ENCODE measurements at regions not wholly inside any gene's neighbourhood (a gene's known extent, or its start where the extent isn't known, plus 50 kb on each side); places are given as distances from the start of the nearest gene placed in this dataset.
"Not testable (repeated sequence)": the region's sequence is repeated elsewhere in the genome, so short reads cannot be mapped to it uniquely, and the experiment has no call there.

- DNase-seq (ENCODE audit: low spot score): no peak
These were observed 103.3 kb downstream of the TMEM144 start for GRCh38 chr4:158313566-158313965.

- peak; percentile 57 for DNase-seq (ENCODE audit: low spot score)
These were observed 104.6 kb downstream of the TMEM144 start for GRCh38 chr4:158314756-158315487.

- DNase-seq (ENCODE audit: low spot score): peak; percentile 30
These were observed 105.4 kb downstream of the TMEM144 start for GRCh38 chr4:158315706-158316105.

- no peak for DNase-seq (ENCODE audit: low spot score)
These were observed 106.0 kb downstream of the TMEM144 start for GRCh38 chr4:158316264-158316663.

- no peak for DNase-seq (ENCODE audit: low spot score)
These were observed 109.6 kb downstream of the TMEM144 start for GRCh38 chr4:158319880-158320279.

GRCh38 chr4:158322109-158322508 lies 111.8 kb downstream of the TMEM144 start:
- DNase-seq (ENCODE audit: low spot score): no peak

- DNase-seq (ENCODE audit: low spot score): no peak
These were observed 117.2 kb downstream of the TMEM144 start for GRCh38 chr4:158327525-158327924.

DNA sequence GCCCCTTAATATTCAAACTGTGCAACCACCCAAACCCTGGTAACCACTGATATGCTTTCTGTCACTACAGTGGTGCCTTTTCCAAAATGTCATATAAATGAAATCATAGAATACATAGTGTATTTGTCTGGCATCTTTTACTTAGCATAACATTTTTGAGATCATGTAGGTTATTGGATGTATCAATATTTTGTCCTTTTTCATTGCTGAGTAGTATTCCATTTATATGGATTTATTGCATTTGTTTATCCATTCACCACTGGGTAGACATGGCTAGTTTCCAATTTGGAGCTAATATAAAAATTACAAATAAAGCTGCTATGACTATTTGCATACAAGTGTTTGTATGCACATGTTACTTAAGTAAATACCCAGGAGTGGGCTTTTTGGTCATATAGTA lies 121.6 kb downstream of the TMEM144 start:
- no peak for DNase-seq (ENCODE audit: low spot score)

DNA sequence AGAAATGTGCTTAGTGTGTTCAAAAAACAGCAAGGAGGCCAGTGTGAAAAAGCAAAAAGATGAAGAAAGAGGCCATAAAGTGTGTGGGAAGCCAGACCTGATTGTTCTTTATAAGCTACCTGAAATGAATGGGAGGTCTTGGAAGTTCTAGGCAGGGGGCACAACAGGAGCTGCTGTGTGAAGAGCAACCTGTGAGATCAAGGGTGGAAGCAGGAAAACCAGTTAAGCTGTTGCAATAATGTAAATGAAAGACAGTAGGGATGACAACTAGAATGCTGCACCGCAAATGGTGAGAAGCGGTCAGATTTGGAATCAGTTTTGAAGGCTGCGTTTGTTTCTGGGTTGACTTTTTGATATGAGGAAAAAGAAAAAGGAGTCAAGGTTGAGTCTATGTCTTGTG lies 123.5 kb downstream of the TMEM144 start:
- no peak for DNase-seq (ENCODE audit: low spot score)

DNA sequence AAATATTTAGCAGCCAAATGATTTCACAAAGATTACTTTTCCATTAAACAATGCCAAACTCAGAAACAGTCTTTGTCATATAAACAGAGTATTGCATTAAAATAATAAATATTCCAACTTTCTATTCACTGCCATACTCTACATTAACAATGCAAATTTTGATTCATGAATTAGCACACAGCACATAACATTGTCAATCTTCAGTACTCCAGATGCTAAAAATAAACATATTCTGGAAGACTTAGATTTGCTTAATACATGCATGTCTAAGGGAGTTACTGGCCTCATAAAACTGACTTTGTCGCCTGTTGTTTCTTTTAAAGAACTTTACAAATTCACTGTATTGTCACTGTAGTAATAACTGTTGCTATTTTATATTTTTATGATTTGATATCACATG lies 131.6 kb downstream of the TMEM144 start:
- DNase-seq (ENCODE audit: low spot score): no peak

DNA sequence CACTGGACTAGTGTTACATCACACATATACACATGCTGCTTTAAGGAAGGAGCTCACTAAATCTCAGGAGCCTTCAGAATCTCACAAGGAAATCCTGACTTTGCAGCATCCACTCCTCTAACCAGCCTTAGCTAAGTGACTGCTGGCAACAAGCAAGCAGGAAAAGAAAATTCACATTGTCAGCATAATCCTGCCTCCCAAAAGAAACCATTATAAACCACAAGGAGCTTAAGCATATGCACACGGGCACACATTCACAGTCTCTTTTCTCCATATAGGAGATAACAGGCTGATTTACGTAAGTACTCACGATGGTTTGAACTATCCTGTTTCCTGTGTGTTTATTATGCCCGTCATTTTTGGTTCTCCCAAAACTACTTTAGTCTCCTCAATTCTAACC lies 136.3 kb downstream of the TMEM144 start:
- DNase-seq (ENCODE audit: low spot score): no peak

GRCh38 chr4:158347556-158347955 lies 137.3 kb downstream of the TMEM144 start:
- no peak for DNase-seq (ENCODE audit: low spot score)

DNA sequence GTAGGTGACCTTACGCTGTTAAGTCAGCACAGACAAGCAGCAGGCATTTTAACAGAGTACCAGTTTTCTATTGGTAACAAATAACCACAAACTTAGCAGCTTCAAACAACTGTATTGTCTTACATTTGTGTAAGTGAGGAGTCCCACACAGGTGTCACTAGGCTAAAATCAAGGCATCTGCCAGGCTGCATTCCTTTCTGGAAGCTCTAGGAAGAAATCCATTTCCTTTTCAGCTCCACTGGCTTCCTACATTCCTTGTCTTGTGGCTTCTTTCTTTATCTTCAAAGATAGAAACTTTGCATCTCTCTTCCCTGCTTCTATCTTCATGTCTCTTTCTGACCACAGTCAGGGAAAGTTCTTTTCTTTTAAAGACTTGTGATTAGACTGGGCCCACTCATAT lies 139.9 kb downstream of the TMEM144 start:
- DNase-seq (ENCODE audit: low spot score): no peak

GRCh38 chr4:158353541-158354304 lies 143.4 kb downstream of the TMEM144 start:
- no peak for DNase-seq (ENCODE audit: low spot score)

- no peak for DNase-seq (ENCODE audit: low spot score)
These were observed 146.0 kb downstream of the TMEM144 start for GRCh38 chr4:158356301-158356700.

GRCh38 chr4:158367932-158368441 lies 153.7 kb upstream of the RXFP1 start:
- DNase-seq (ENCODE audit: low spot score): not testable (repeated sequence)

DNA sequence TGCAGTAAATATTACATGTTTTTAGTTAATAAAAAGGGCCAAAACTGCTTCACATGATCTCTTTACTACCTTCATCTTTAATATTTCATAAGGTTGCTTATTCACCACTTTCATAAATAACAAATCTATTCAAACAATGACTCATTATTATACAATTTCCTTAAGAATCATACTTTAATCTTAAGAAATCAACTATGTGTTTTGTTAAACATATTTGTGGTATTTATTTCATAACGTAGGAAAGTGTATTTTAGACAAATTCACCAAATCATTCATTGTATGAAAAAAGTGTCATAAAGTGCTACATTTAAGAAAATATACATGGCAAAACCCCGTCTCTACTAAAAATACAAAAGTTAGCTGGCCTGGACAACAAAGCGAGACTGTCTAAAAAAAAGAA lies 150.5 kb upstream of the RXFP1 start:
- peak; percentile 7 for DNase-seq (ENCODE audit: low spot score)

GRCh38 chr4:158374318-158374717 lies 147.4 kb upstream of the RXFP1 start:
- DNase-seq (ENCODE audit: low spot score): no peak

GRCh38 chr4:158376106-158376840 lies 145.4 kb upstream of the RXFP1 start:
- DNase-seq (ENCODE audit: low spot score): no peak

GRCh38 chr4:158384414-158384813 lies 137.3 kb upstream of the RXFP1 start:
- DNase-seq (ENCODE audit: low spot score): no peak

GRCh38 chr4:158395343-158395742 lies 126.3 kb upstream of the RXFP1 start:
- DNase-seq (ENCODE audit: low spot score): no peak

DNA sequence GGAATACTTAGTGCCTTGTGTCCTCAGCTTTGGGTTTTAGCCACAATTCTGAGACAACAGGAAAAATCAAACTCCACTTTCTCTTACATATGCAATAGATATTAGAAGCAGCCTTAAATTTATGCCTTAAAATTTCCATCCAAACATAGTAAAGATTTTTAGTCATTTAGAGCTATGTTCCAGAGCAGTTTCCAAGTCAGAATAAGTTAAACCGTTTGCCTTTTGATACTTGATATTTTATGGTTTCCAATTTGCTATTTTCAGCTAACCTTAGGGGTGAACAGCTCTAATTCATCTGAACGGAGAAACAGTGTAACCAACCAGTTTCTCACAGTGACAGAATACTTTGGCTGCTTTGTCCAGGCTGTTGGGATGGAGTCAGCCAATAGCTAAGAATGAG lies 125.8 kb upstream of the RXFP1 start:
- no peak for DNase-seq (ENCODE audit: low spot score)

DNA sequence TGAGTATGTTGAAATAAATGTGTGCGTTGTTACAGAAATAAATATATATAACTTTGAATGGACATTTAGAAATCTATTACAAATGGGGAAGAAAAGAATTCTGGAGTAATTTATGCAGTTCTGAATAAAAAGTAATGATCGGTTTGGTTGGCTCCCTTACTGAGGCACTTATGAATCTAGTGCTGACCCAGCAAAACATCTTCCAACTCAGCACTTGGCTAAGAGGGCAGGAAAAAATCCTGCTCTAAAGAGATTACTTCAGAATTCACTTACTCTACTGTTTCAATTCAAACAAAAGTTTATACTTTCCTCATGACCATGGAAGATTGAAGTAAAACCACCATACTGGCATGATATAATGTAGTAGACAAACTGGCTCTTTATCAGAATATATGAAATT lies 123.9 kb upstream of the RXFP1 start:
- no peak for DNase-seq (ENCODE audit: low spot score)
